ENCODE measurements at regions not wholly inside any gene's neighbourhood (a gene's known extent, or its start where the extent isn't known, plus 50 kb on each side); places are given as distances from the start of the nearest gene placed in this dataset.

DNA sequence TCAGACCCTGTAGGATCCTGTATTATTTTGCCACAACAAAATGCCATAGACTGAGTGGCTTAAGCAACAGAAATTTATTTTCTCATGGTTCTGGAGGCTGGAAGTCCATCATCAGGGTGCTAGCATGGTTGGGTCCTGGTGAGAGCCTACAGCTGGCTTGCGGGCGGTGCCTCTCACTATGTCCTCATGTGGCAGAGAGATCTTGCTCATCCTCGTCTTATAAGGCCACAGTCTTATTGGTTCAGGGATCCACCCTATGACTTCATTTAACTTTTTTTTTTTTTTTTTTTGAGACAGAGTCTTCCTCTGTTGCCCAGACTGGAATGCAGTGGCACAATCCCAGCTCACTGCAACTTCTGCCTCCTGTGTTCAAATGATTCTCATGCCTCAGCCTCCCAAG lies 90.9 kb downstream of the LSM5 start:
- Histone ChIP-seq H3K4me1 (ENCODE audit: insufficient read depth) (no peaks in the 10 kb centered on the region), H4K20me1 (ENCODE audit: insufficient read depth) (no peaks in the 10 kb centered on the region), H2AFZ (no peak overlapping the region), H3K9ac (no peak overlapping the region), H3K79me2 (ENCODE audit: insufficient read depth) (no peaks in the 10 kb centered on the region), H3K27me3 (replicated peaks; ENCODE audit: insufficient read depth) (no peaks in the 10 kb centered on the region), H3K9me2 (ENCODE audit: insufficient read depth) (no peaks in the 10 kb centered on the region), H3F3A (ENCODE audit: insufficient read depth) (no peaks in the 10 kb centered on the region), H3K4me2 (ENCODE audit: unreplicated experiment) (no peak overlapping the region), H3K4me3 (no peak overlapping the region), H3K36me3 (ENCODE audit: low read depth) (no peaks in the 10 kb centered on the region), H3K9me3 (ENCODE audit: low read depth) (no peaks in the 10 kb centered on the region), H3K27ac (no peak overlapping the region)
- in situ Hi-C loops (cut with MboI) = no loop called here
- DNase-seq = no peak
- TF ChIP-seq EZH2 (IDR thresholded peaks at IDR 0.05; ENCODE audit: insufficient read depth, poor library complexity, severe bottlenecking) (no peak), EZH2phosphoT487 (IDR thresholded peaks at IDR 0.05; ENCODE audit: insufficient read depth, low read depth) (no peak)
- 35 to 40% methylated on average over 3 of the region's 3 CpGs for WGBS, 2 experiments (ENCODE audit: low coverage in 1 of 2, low lambda C conversion rate in 2 of 2, missing lambda C conversion rate in 2 of 2)

DNA sequence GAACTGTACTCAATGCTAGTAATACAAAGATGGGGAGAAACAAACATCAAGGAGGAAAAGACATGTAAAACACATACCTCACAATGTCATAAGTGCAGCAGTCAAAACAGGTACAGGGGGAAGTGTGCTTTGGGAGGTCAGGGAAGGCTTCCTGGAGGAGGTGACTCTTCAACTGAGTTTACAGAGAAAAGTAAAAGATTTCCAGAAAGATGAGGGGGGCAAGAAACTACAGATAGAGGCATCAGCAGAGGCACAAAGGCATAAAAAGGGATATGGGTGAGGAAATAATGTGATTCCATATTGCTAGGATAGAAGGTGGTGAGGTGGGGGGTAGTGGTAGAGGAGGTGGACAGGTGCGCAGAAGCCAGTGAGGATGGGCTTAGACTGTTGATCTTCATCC lies 95.0 kb downstream of the LSM5 start:
- 0% methylated on average over 1 of the region's 1 CpG for WGBS, 2 experiments (ENCODE audit: low coverage in 1 of 2, low lambda C conversion rate in 2 of 2, missing lambda C conversion rate in 2 of 2)
- Histone ChIP-seq H3F3A (ENCODE audit: insufficient read depth) (no peaks in the 10 kb centered on the region), H3K27me3 (replicated peaks; ENCODE audit: insufficient read depth) (no peaks in the 10 kb centered on the region), H3K4me3 (no peak overlapping the region), H3K4me2 (ENCODE audit: unreplicated experiment) (no peak overlapping the region), H3K79me2 (ENCODE audit: insufficient read depth) (no peaks in the 10 kb centered on the region), H3K9ac (no peak overlapping the region), H3K9me3 (ENCODE audit: low read depth) (no peaks in the 10 kb centered on the region), H4K20me1 (ENCODE audit: insufficient read depth) (no peaks in the 10 kb centered on the region), H3K36me3 (ENCODE audit: low read depth) (no peaks in the 10 kb centered on the region), H3K9me2 (ENCODE audit: insufficient read depth) (no peaks in the 10 kb centered on the region), H3K27ac (no peak overlapping the region), H3K4me1 (ENCODE audit: insufficient read depth) (no peaks in the 10 kb centered on the region), H2AFZ (no peak overlapping the region)
- no peak for TF ChIP-seq EZH2 (IDR thresholded peaks at IDR 0.05; ENCODE audit: insufficient read depth, poor library complexity, severe bottlenecking)
- TF ChIP-seq EZH2phosphoT487 (IDR thresholded peaks at IDR 0.05; ENCODE audit: insufficient read depth, low read depth) = no peak
- in situ Hi-C loops (cut with MboI) = no loop called here
- no peak for DNase-seq

DNA sequence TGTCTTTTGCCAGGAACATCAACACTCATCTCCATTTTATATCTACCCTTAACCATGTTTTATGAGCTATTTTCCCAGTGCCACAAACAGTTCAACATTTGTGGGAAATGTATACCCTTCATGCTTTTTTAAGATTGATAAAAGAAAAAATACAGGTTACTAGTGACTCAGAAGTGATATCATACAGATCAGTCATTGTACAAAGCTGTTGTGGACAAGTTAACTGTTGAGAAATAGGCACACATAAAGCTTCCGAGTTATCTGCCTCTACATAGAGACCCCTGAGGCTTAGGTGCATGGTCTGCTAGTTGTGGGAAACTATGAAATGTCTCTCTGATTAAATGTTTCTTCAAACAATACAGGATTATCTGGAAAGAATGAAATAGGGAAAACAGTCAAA lies 96.3 kb downstream of the LSM5 start:
- Histone ChIP-seq H3K9me2 (ENCODE audit: insufficient read depth) (no peaks in the 10 kb centered on the region), H4K20me1 (ENCODE audit: insufficient read depth) (no peaks in the 10 kb centered on the region), H3K27me3 (replicated peaks; ENCODE audit: insufficient read depth) (no peaks in the 10 kb centered on the region), H3K79me2 (ENCODE audit: insufficient read depth) (no peaks in the 10 kb centered on the region), H3K27ac (no peak overlapping the region), H2AFZ (no peak overlapping the region), H3K9ac (no peak overlapping the region), H3K9me3 (ENCODE audit: low read depth) (no peaks in the 10 kb centered on the region), H3K4me1 (ENCODE audit: insufficient read depth) (no peaks in the 10 kb centered on the region), H3K36me3 (ENCODE audit: low read depth) (no peaks in the 10 kb centered on the region), H3K4me3 (no peak overlapping the region), H3K4me2 (ENCODE audit: unreplicated experiment) (no peak overlapping the region), H3F3A (ENCODE audit: insufficient read depth) (no peaks in the 10 kb centered on the region)
- DNase-seq = no peak
- TF ChIP-seq EZH2 (IDR thresholded peaks at IDR 0.05; ENCODE audit: insufficient read depth, poor library complexity, severe bottlenecking) (no peak), EZH2phosphoT487 (IDR thresholded peaks at IDR 0.05; ENCODE audit: insufficient read depth, low read depth) (no peak)
- WGBS, 2 experiments (ENCODE audit: low coverage in 1 of 2, low lambda C conversion rate in 2 of 2, missing lambda C conversion rate in 2 of 2) = 10 to 19% methylated on average over 1 of the region's 1 CpG
- in situ Hi-C loops (cut with MboI) = no loop called here

DNA sequence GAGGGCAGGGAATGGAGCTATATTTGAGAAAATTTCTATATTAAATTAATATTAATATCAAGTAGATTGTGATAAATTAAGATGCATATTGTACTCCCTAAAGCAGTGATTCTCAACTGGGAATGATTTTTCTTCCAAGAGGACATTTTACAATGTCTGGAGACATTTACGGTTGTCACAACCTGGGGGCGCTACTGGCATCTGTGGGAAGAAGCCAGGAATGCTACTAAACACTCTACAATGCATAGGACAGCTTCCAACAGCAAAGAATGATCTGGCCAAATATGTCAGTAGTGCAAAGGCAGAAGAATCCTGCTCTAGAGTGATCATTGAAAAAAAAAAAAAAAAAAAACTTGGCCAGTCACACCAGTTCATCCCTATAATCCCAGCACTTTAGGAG lies 100.0 kb downstream of the LSM5 start:
- no peaks in the 10 kb centered on the region for H3K9me2 ChIP-seq (ENCODE audit: insufficient read depth)
- H2AFZ ChIP-seq = no peak overlapping the region
- H3K9me3 ChIP-seq (ENCODE audit: low read depth) = no peaks in the 10 kb centered on the region
- H3K4me1 ChIP-seq (ENCODE audit: insufficient read depth) = no peaks in the 10 kb centered on the region
- in situ Hi-C loops (cut with MboI) = no loop called here
- H3F3A ChIP-seq (ENCODE audit: insufficient read depth) = no peaks in the 10 kb centered on the region
- no peaks in the 10 kb centered on the region for H4K20me1 ChIP-seq (ENCODE audit: insufficient read depth)
- H3K79me2 ChIP-seq (ENCODE audit: insufficient read depth) = no peaks in the 10 kb centered on the region
- no peak for DNase-seq
- TF ChIP-seq EZH2 (IDR thresholded peaks at IDR 0.05; ENCODE audit: insufficient read depth, poor library complexity, severe bottlenecking) = no peak
- no peak for TF ChIP-seq EZH2phosphoT487 (IDR thresholded peaks at IDR 0.05; ENCODE audit: insufficient read depth, low read depth)
- H3K9ac ChIP-seq = no peak overlapping the region
- WGBS, 2 experiments (ENCODE audit: low coverage in 1 of 2, low lambda C conversion rate in 2 of 2, missing lambda C conversion rate in 2 of 2) = 0 to 4% methylated on average over 2 of the region's 2 CpGs
- H3K4me2 ChIP-seq (ENCODE audit: unreplicated experiment) = no peak overlapping the region
- H3K27ac ChIP-seq = no peak overlapping the region
- no peaks in the 10 kb centered on the region for H3K36me3 ChIP-seq (ENCODE audit: low read depth)
- no peaks in the 10 kb centered on the region for H3K27me3 ChIP-seq (replicated peaks; ENCODE audit: insufficient read depth)
- H3K4me3 ChIP-seq = no peak overlapping the region

DNA sequence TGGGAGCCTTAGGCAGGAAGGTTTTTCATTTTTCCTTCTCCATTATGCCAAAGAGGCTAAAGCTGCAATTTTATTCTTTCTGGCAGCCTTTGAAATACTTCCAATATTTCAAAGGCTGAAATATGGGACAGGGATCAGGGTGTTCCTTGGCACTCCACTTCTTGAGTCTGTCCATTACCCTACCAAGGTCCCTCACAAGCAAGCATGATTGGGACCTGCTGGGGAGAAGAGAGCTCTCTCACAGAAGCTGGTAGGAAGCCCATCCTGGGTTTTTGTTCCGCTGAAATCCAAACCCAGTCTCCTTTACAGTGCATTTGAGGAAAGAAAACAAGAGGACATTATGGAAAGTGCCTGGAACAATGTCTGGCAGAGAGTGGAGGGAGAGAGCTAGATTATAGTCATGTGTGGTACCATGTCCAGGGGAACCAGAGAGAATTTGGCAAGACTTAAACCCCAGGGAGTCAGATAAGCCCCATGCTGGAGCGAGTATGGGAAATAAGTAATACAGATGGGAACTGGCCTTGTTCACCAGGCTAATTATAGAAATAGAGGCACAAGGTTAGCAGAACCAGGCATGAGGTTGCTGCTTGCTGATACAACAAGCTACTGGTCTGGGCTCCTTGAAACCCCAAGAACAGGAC lies 104.7 kb downstream of the LSM5 start:
- no peak overlapping the region for H3K4me2 ChIP-seq (ENCODE audit: unreplicated experiment)
- in situ Hi-C loops (cut with MboI) = no loop called here
- no peaks in the 10 kb centered on the region for H3F3A ChIP-seq (ENCODE audit: insufficient read depth)
- TF ChIP-seq EZH2phosphoT487 (IDR thresholded peaks at IDR 0.05; ENCODE audit: insufficient read depth, low read depth) (no peak), EZH2 (IDR thresholded peaks at IDR 0.05; ENCODE audit: insufficient read depth, poor library complexity, severe bottlenecking) (no peak)
- no peak for DNase-seq
- no peaks in the 10 kb centered on the region for H3K36me3 ChIP-seq (ENCODE audit: low read depth)
- H3K27ac ChIP-seq = no peak overlapping the region
- H3K9me2 ChIP-seq (ENCODE audit: insufficient read depth) = no peaks in the 10 kb centered on the region
- H4K20me1 ChIP-seq (ENCODE audit: insufficient read depth) = no peaks in the 10 kb centered on the region
- H3K79me2 ChIP-seq (ENCODE audit: insufficient read depth) = no peaks in the 10 kb centered on the region
- H3K4me1 ChIP-seq (ENCODE audit: insufficient read depth) = no peaks in the 10 kb centered on the region
- no peaks in the 10 kb centered on the region for H3K9me3 ChIP-seq (ENCODE audit: low read depth)
- H3K9ac ChIP-seq = no peak overlapping the region
- no peaks in the 10 kb centered on the region for H3K27me3 ChIP-seq (replicated peaks; ENCODE audit: insufficient read depth)
- H2AFZ ChIP-seq = no peak overlapping the region
- no peak overlapping the region for H3K4me3 ChIP-seq
- WGBS, 2 experiments (ENCODE audit: low coverage in 1 of 2, low lambda C conversion rate in 2 of 2, missing lambda C conversion rate in 2 of 2) = 7 to 10% methylated on average over 2 of the region's 2 CpGs
